Natural killer cell (primary cell): ENCODE measurements at regions not wholly inside any gene's neighbourhood (a gene's known extent, or its start where the extent isn't known, plus 50 kb on each side); places are given as distances from the start of the nearest gene placed in this dataset.

Experiments used
- ATAC-seq, 3 donors: fragments of 150-1000 bp in 2 of 3; fragments of 200-7000 bp in 1 of 3; cut with Tn5 transposase; 1 replicate in 1 of 3; 2 replicates in 2 of 3; pipeline ENCODE4 v1.10.0; 2021; ENCODE audit warnings: mild to moderate bottlenecking in 2 of 3, moderate library complexity in 2 of 3
- DNase-seq, 2 donors: peaks; one replicate each; pipeline versions ENCODE4 v3.0.0 to v3.0.0-alpha.2; 2013 to 2021; ENCODE audit warnings: mixed read lengths in 1 of 2
- H3K27ac ChIP-seq: one replicate; pipeline ENCODE4 v1.5.1; 2013; ENCODE audit warnings: mild to moderate bottlenecking, low read length
- H3K27me3 ChIP-seq: one replicate; pipeline ENCODE4 v1.6.1; 2013; ENCODE audit warnings: low read length; ENCODE audit not compliant: control insufficient read depth, insufficient read depth
- H3K36me3 ChIP-seq: one replicate; pipeline ENCODE4 v1.6.1; 2013; ENCODE audit warnings: low read length; ENCODE audit not compliant: control insufficient read depth, insufficient read depth
- H3K4me1 ChIP-seq: one replicate; pipeline ENCODE4 v1.6.1; 2013; ENCODE audit warnings: low read length; ENCODE audit not compliant: control insufficient read depth, insufficient read depth
- H3K4me3 ChIP-seq: one replicate; pipeline ENCODE4 v1.5.1; 2013; ENCODE audit warnings: low read length
- H3K9me3 ChIP-seq: one replicate; pipeline ENCODE4 v1.6.1; 2013; ENCODE audit warnings: low read length; ENCODE audit not compliant: control insufficient read depth, insufficient read depth
- H3K27ac Mint-ChIP-seq, 2 donors: one replicate each; pipeline ENCODE4 v1.8.0; 2022; ENCODE audit warnings: mild to moderate bottlenecking in 2 of 2, mixed read lengths in 2 of 2, moderate library complexity in 1 of 2
- H3K27me3 Mint-ChIP-seq, 2 donors: one replicate each; pipeline ENCODE4 v1.8.0; 2022; ENCODE audit warnings: low read depth in 2 of 2, mixed read lengths in 2 of 2
- H3K36me3 Mint-ChIP-seq: one replicate; pipeline ENCODE4 v1.8.0; 2022; ENCODE audit warnings: mixed read lengths
- H3K4me1 Mint-ChIP-seq, 2 donors: one replicate each; pipeline ENCODE4 v1.8.0; 2022; ENCODE audit warnings: mixed read lengths in 2 of 2
- H3K4me3 Mint-ChIP-seq: one replicate; pipeline ENCODE4 v1.8.0; 2022; ENCODE audit warnings: mild to moderate bottlenecking, moderate library complexity, mixed read lengths
- H3K9me3 Mint-ChIP-seq, 2 donors: one replicate each; pipeline ENCODE4 v1.8.0; 2022; ENCODE audit warnings: mixed read lengths in 2 of 2
- WGBS: methylation state at CpG from one replicate; pipeline ENCODE4 v1.1.7; 2013; ENCODE audit warnings: missing lambda C conversion rate; ENCODE audit not compliant: insufficient coverage; 5-methylcytosine and 5-hydroxymethylcytosine counted together
- intact Hi-C: fragments of 100-400 bp; cut with micrococcal nuclease; formaldehyde crosslinking; loops from one replicate; pipeline ENCODE4 v1.14.2; 2022
- TF ChIP-seq, protein P1 (sequence below): fragments of 200-600 bp; IDR thresholded peaks from one replicate; pipeline ENCODE4 v1.8.0; 2022; ENCODE audit warnings: antibody characterized with exemption

DNA sequence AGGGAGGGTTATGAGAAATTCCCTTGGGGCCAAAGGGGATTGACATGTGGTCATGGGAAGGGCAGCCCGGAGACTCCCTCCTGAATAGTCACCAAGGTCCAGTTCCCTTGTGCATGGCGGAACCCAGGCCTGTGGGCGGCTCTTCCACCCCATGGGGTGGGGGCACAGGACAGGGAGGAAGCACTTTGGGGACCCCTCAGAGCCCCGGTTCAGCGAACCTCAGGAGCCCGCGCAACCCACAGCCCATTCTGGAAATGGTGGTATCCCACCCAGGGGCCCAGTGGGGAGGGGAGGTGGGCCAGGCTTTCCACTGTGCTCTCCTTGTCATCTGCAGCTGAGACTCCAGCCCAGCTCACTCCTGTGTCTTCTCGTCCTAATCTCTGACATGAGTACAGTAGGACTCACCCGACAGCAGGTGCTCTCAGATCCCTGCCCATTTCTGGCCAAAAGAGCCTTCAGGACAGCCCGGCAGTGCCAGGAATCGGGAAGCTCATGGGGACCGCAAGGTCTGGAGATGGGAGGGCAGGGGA is 255.2 kb upstream of the SFSWAP start:
- Mint-ChIP-seq H3K9me3 (peaks cover 0 to 4% of the 10 kb centered on the region in 2 donors), H3K4me3 (no peak overlapping the region), H3K36me3 (peaks cover 6% of the 10 kb centered on the region), H3K27me3 (peaks cover 8 to 10% of the 10 kb centered on the region in 2 donors), H3K27ac (no peak overlapping the region), H3K4me1 (peaks cover 0 to 6% of the 10 kb centered on the region in 2 donors)
- Histone ChIP-seq H3K27ac (no peak overlapping the region), H3K9me3 (no peaks in the 10 kb centered on the region), H3K4me3 (no peak overlapping the region), H3K36me3 (no peaks in the 10 kb centered on the region), H3K4me1 (peaks cover 4% of the 10 kb centered on the region), H3K27me3 (no peaks in the 10 kb centered on the region)
- TF ChIP-seq, protein P1, sequence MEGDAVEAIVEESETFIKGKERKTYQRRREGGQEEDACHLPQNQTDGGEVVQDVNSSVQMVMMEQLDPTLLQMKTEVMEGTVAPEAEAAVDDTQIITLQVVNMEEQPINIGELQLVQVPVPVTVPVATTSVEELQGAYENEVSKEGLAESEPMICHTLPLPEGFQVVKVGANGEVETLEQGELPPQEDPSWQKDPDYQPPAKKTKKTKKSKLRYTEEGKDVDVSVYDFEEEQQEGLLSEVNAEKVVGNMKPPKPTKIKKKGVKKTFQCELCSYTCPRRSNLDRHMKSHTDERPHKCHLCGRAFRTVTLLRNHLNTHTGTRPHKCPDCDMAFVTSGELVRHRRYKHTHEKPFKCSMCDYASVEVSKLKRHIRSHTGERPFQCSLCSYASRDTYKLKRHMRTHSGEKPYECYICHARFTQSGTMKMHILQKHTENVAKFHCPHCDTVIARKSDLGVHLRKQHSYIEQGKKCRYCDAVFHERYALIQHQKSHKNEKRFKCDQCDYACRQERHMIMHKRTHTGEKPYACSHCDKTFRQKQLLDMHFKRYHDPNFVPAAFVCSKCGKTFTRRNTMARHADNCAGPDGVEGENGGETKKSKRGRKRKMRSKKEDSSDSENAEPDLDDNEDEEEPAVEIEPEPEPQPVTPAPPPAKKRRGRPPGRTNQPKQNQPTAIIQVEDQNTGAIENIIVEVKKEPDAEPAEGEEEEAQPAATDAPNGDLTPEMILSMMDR: no peak
- no peak for ATAC-seq
- 93% methylated on average over 12 of the region's 12 CpGs for WGBS
- intact Hi-C loops: no loop called here
- no peak for DNase-seq

- no peak for DNase-seq
- H3K27me3 ChIP-seq: no peaks in the 10 kb centered on the region
- TF ChIP-seq, protein P1: no peak
- no peak overlapping the region for H3K27ac Mint-ChIP-seq
- intact Hi-C loops: no loop called here
- H3K4me1 ChIP-seq: peaks cover 4% of the 10 kb centered on the region
- peaks cover 6% of the 10 kb centered on the region for H3K36me3 Mint-ChIP-seq
- ATAC-seq: no peak
- peaks cover 0 to 4% of the 10 kb centered on the region in 2 donors for H3K9me3 Mint-ChIP-seq
- WGBS: 84% methylated on average over 24 of the region's 24 CpGs
- H3K4me3 ChIP-seq: no peak overlapping the region
- no peaks in the 10 kb centered on the region for H3K36me3 ChIP-seq
- no peak overlapping the region for H3K27ac ChIP-seq
- H3K27me3 Mint-ChIP-seq: peaks cover 8 to 10% of the 10 kb centered on the region in 2 donors
- peaks cover 0 to 6% of the 10 kb centered on the region in 2 donors for H3K4me1 Mint-ChIP-seq
- H3K4me3 Mint-ChIP-seq: no peak overlapping the region
- no peaks in the 10 kb centered on the region for H3K9me3 ChIP-seq
Observed at GRCh38 chr12:131456301-131457027, 254.4 kb upstream of the SFSWAP start.

DNA sequence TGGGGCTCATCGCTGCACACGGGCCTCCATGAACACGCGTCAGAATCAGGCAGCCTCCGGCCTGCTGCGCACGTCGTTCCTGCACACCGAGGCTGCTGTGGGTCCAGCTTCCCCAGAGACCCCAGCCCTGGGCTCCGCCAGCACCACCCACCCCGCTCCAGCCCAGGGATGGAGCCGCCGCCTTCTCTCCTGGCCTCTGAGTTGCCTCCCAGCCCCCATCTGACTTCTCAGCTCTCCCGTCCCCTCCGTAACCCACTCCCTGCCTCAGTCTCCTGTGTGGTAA is 253.9 kb upstream of the SFSWAP start:
- ATAC-seq (no peak), DNase-seq (no peak)
- peaks cover 4 to 6% of the 10 kb centered on the region in 2 donors for H3K27me3 Mint-ChIP-seq
- no peak overlapping the region for H3K4me3 Mint-ChIP-seq
- Histone ChIP-seq H3K4me3 (no peak overlapping the region), H3K27me3 (no peaks in the 10 kb centered on the region), H3K36me3 (no peaks in the 10 kb centered on the region), H3K4me1 (peaks cover 4% of the 10 kb centered on the region), H3K27ac (no peak overlapping the region), H3K9me3 (no peaks in the 10 kb centered on the region)
- no peak overlapping the region for H3K27ac Mint-ChIP-seq
- TF ChIP-seq, protein P1: no peak
- intact Hi-C loops: no loop called here
- 95% methylated on average over 15 of the region's 15 CpGs for WGBS
- H3K9me3 Mint-ChIP-seq: no peaks in the 10 kb centered on the region
- peaks cover 3% of the 10 kb centered on the region for H3K36me3 Mint-ChIP-seq
- H3K4me1 Mint-ChIP-seq: peaks cover 0 to 6% of the 10 kb centered on the region in 2 donors
